PC-3 (cell line): ENCODE measurements at regions not wholly inside any gene's neighbourhood (a gene's known extent, or its start where the extent isn't known, plus 50 kb on each side); places are given as distances from the start of the nearest gene placed in this dataset.

Experiments
- ATAC-seq: fragments of 200-7000 bp; cut with Tn5 transposase; 2 replicates; pipeline ENCODE4 v1.9.1; 2020; ENCODE audit warnings: mild to moderate bottlenecking, moderate library complexity
- BruUV-seq: library from RNA; stranded (reverse); fragments of 400-500 nt; replicated peaks from 2 replicates; lab custom pipeline; 2021; lab: Mats Ljungman, UMichigan
- CTCF ChIA-PET: fragments of 300-600 bp; sonication (Branson Sonifier 250); formaldehyde crosslinking; loops from one replicate; lab custom pipeline; 2022; ENCODE audit warnings: antibody characterized with exemption; lab: Charles Lee
- POLR2A ChIA-PET: fragments of 300-600 bp; sonication (Branson Sonifier 250); formaldehyde crosslinking; loops from one replicate; lab custom pipeline; 2022; ENCODE audit warnings: antibody characterized with exemption; ENCODE audit not compliant: unreplicated experiment; lab: Charles Lee
- DNase-seq: peaks from one replicate; pipeline ENCODE4 v3.0.0-alpha.2; 2015
- H2AFZ ChIP-seq: fragments of 300-600 bp; sonication (generic); 2 replicates; pipeline ENCODE4 v1.6.0; 2016; ENCODE audit warnings: antibody characterized with exemption, low read length
- H3F3A ChIP-seq: fragments of 300-600 bp; sonication (generic); one replicate; pipeline ENCODE4 v1.6.0; 2017; ENCODE audit warnings: antibody characterized with exemption, low read length, control low read depth, mild to moderate bottlenecking; ENCODE audit not compliant: unreplicated experiment
- H3K27ac ChIP-seq: fragments of 300-600 bp; sonication (generic); 2 replicates; pipeline ENCODE4 v1.5.1; 2016; ENCODE audit warnings: mild to moderate bottlenecking, low read length
- H3K27me3 ChIP-seq: fragments of 300-600 bp; sonication (generic); 2 replicates; pipeline ENCODE4 v1.6.1; 2016; ENCODE audit warnings: low read length, mixed read lengths
- H3K36me3 ChIP-seq: fragments of 300-600 bp; sonication (generic); 2 replicates; pipeline ENCODE4 v1.6.1; 2016; ENCODE audit warnings: low read depth, mixed run types, low read length, mixed read lengths
- H3K4me1 ChIP-seq: fragments of 300-600 bp; sonication (generic); 2 replicates; pipeline ENCODE4 v1.5.1; 2016; ENCODE audit warnings: low read length; ENCODE audit not compliant: insufficient read depth
- H3K4me2 ChIP-seq: fragments of 300-600 bp; sonication (generic); 2 replicates; pipeline ENCODE4 v1.6.0; 2016; ENCODE audit warnings: low read length
- H3K4me3 ChIP-seq: fragments of 300-600 bp; sonication (generic); 2 replicates; pipeline ENCODE4 v1.5.1; 2016; ENCODE audit warnings: mild to moderate bottlenecking, low read length, mixed read lengths
- H3K79me2 ChIP-seq: fragments of 300-600 bp; sonication (generic); 2 replicates; pipeline ENCODE4 v1.6.1; 2017; ENCODE audit warnings: low read length, mixed read lengths
- H3K9ac ChIP-seq: fragments of 300-600 bp; sonication (generic); 2 replicates; pipeline ENCODE4 v1.6.0; 2016; ENCODE audit warnings: mild to moderate bottlenecking, low read length
- H3K9me2 ChIP-seq: fragments of 300-600 bp; sonication (generic); replicated peaks from 2 replicates; pipeline ENCODE4 v1.6.1; 2016; ENCODE audit warnings: mixed run types, low read length, mixed read lengths
- H3K9me3 ChIP-seq: fragments of 300-600 bp; sonication (generic); 2 replicates; pipeline ENCODE4 v1.6.1; 2016; ENCODE audit warnings: low read length, mixed read lengths
- H4K20me1 ChIP-seq: fragments of 300-600 bp; sonication (generic); 2 replicates; pipeline ENCODE4 v1.6.1; 2016; ENCODE audit warnings: low read length, mixed read lengths
- CTCF ChIP-seq: fragments of 300-600 bp; sonication (generic); conservative IDR thresholded peaks from 2 replicates; pipeline ENCODE4 v1.5.1; 2017; ENCODE audit warnings: antibody characterized with exemption, low read depth, mild to moderate bottlenecking, low read length
- EZH2 ChIP-seq: fragments of 300-600 bp; sonication (generic); IDR thresholded peaks from one replicate; pipeline ENCODE4 v1.6.1; 2017; ENCODE audit warnings: antibody characterized with exemption, mild to moderate bottlenecking, low read length; ENCODE audit not compliant: unreplicated experiment
- EZH2phosphoT487 ChIP-seq: fragments of 300-600 bp; sonication (generic); IDR thresholded peaks from 2 replicates; pipeline ENCODE4 v1.6.1; 2018; ENCODE audit warnings: mild to moderate bottlenecking, antibody characterized with exemption, low read length, borderline replicate concordance
- intact Hi-C: fragments of 100-400 bp; cut with micrococcal nuclease; formaldehyde crosslinking; loops from 2 replicates; pipeline ENCODE4 v1.9.0; 2023

- H3K27me3 ChIP-seq = no peaks in the 10 kb centered on the region
- no peak for TF ChIP-seq EZH2
- ATAC-seq = no peak
- H3K9me2 ChIP-seq = no peaks in the 10 kb centered on the region
- no peaks in the 10 kb centered on the region for H3F3A ChIP-seq
- no peak for DNase-seq
- no TSS peak for BruUV-seq
- H4K20me1 ChIP-seq = no peaks in the 10 kb centered on the region
- H3K9ac ChIP-seq = no peak overlapping the region
- no peaks in the 10 kb centered on the region for H3K9me3 ChIP-seq
- H3K36me3 ChIP-seq = no peaks in the 10 kb centered on the region
- no peak overlapping the region for H3K4me3 ChIP-seq
- intact Hi-C loops = no loop called here
- ChIA-PET CTCF (no interaction called here), POLR2A (no interaction called here)
- H3K4me2 ChIP-seq = no peak overlapping the region
- H3K4me1 ChIP-seq = no peaks in the 10 kb centered on the region
- H3K79me2 ChIP-seq = no peaks in the 10 kb centered on the region
- H3K27ac ChIP-seq = no peak overlapping the region
- H2AFZ ChIP-seq = no peak overlapping the region
Observed at GRCh38 chr13:65155861-65156260, 2074.3 kb downstream of the PCDH9 start.

- TF ChIP-seq EZH2 (no peak), EZH2phosphoT487 (no peak), CTCF (no peak)
- ATAC-seq = no peak
- H3K27me3 ChIP-seq = no peaks in the 10 kb centered on the region
- no peak overlapping the region for H2AFZ ChIP-seq
- no peaks in the 10 kb centered on the region for H4K20me1 ChIP-seq
- no TSS peak for BruUV-seq
- H3K4me1 ChIP-seq = no peaks in the 10 kb centered on the region
- H3K9ac ChIP-seq = no peak overlapping the region
- H3K27ac ChIP-seq = no peak overlapping the region
- H3F3A ChIP-seq = no peaks in the 10 kb centered on the region
- CTCF ChIA-PET = no interaction called here
- H3K9me3 ChIP-seq = no peaks in the 10 kb centered on the region
- H3K4me3 ChIP-seq = no peak overlapping the region
- POLR2A ChIA-PET = no interaction called here
- H3K79me2 ChIP-seq = no peaks in the 10 kb centered on the region
- no peak for DNase-seq
- no peaks in the 10 kb centered on the region for H3K36me3 ChIP-seq
- H3K9me2 ChIP-seq = no peaks in the 10 kb centered on the region
- H3K4me2 ChIP-seq = no peak overlapping the region
- intact Hi-C loops = no loop called here
Observed at GRCh38 chr13:65154661-65155447, 2075.3 kb downstream of the PCDH9 start.

- no TSS peak for BruUV-seq
- ATAC-seq = no peak
Observed at GRCh38 chr13:65149687-65150086, 2080.4 kb downstream of the PCDH9 start.

More at GRCh38 chr13:65149687-65150086, 2080.4 kb downstream of the PCDH9 start:
- no peak overlapping the region for H3K4me2 ChIP-seq
- H3K4me1 ChIP-seq = no peaks in the 10 kb centered on the region
- H3K9me3 ChIP-seq = no peaks in the 10 kb centered on the region
- no peak overlapping the region for H2AFZ ChIP-seq
- no peak for DNase-seq
- ChIA-PET POLR2A (no interaction called here), CTCF (no interaction called here)
- no peaks in the 10 kb centered on the region for H3K79me2 ChIP-seq
- intact Hi-C loops = no loop called here
- no peak overlapping the region for H3K4me3 ChIP-seq
- TF ChIP-seq EZH2 (no peak), CTCF (no peak), EZH2phosphoT487 (no peak)
- H3K9me2 ChIP-seq = no peaks in the 10 kb centered on the region
- H3K27ac ChIP-seq = no peak overlapping the region
- no peaks in the 10 kb centered on the region for H3F3A ChIP-seq
- H4K20me1 ChIP-seq = no peaks in the 10 kb centered on the region
- no peak overlapping the region for H3K9ac ChIP-seq
- no peaks in the 10 kb centered on the region for H3K36me3 ChIP-seq
- no peaks in the 10 kb centered on the region for H3K27me3 ChIP-seq
